GM12872 (cell line): ENCODE measurements at regions not wholly inside any gene's neighbourhood (a gene's known extent, or its start where the extent isn't known, plus 50 kb on each side); places are given as distances from the start of the nearest gene placed in this dataset.

ENCODE experiments used
- CTCF ChIP-seq: IDR thresholded peaks from 3 replicates; pipeline ENCODE4 v1.5.1; 2011; ENCODE audit warnings: low read depth, mild to moderate bottlenecking, low read length, moderate library complexity; ENCODE audit not compliant: insufficient read depth

GRCh38 chr4:3374667-3375066 lies 67.1 kb upstream of the HGFAC start:
- no peak for TF ChIP-seq CTCF

- no peak for TF ChIP-seq CTCF
Measured at GRCh38 chr4:3375688-3376087, 66.1 kb upstream of the HGFAC start.

GRCh38 chr4:3376266-3376665 lies 65.5 kb upstream of the HGFAC start:
- no peak for TF ChIP-seq CTCF

GRCh38 chr4:3377557-3377956 lies 64.2 kb upstream of the HGFAC start:
- TF ChIP-seq CTCF: no peak

GRCh38 chr4:3382251-3382650 lies 59.5 kb upstream of the HGFAC start:
- no peak for TF ChIP-seq CTCF

GRCh38 chr4:3384391-3384770 lies 57.4 kb upstream of the HGFAC start:
- no peak for TF ChIP-seq CTCF

GRCh38 chr4:3384771-3385710 lies 56.7 kb upstream of the HGFAC start:
- TF ChIP-seq CTCF: no peak
